Upper lobe of left lung (tissue), 4 donors: ENCODE measurements at regions not wholly inside any gene's neighbourhood (a gene's known extent, or its start where the extent isn't known, plus 50 kb on each side); places are given as distances from the start of the nearest gene placed in this dataset.

Source experiments
- POLR2A ChIP-seq, 4 donors: fragments of 450-650 bp; IDR thresholded peaks; one replicate each; pipeline ENCODE4 v1.5.1; 2016 to 2017; ENCODE audit warnings: antibody characterized with exemption in 4 of 4, mild to moderate bottlenecking in 2 of 4
- TF ChIP-seq, protein P1 (sequence below), 6 experiments: fragments of 450-650 bp in 4 of 6; fragments of 200-600 bp in 2 of 6; sonication (generic) in 2 of 6; IDR thresholded peaks; one replicate each; pipeline ENCODE4 v1.5.1; 2016 to 2019; ENCODE audit warnings: antibody characterized with exemption in 6 of 6

GRCh38 chr4:129239088-129239487 is 143.1 kb downstream of the C4orf33 start:
- TF ChIP-seq, protein P1, sequence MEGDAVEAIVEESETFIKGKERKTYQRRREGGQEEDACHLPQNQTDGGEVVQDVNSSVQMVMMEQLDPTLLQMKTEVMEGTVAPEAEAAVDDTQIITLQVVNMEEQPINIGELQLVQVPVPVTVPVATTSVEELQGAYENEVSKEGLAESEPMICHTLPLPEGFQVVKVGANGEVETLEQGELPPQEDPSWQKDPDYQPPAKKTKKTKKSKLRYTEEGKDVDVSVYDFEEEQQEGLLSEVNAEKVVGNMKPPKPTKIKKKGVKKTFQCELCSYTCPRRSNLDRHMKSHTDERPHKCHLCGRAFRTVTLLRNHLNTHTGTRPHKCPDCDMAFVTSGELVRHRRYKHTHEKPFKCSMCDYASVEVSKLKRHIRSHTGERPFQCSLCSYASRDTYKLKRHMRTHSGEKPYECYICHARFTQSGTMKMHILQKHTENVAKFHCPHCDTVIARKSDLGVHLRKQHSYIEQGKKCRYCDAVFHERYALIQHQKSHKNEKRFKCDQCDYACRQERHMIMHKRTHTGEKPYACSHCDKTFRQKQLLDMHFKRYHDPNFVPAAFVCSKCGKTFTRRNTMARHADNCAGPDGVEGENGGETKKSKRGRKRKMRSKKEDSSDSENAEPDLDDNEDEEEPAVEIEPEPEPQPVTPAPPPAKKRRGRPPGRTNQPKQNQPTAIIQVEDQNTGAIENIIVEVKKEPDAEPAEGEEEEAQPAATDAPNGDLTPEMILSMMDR (IDR thresholded peaks at IDR 0.05): no peak
- no peak for TF ChIP-seq POLR2A (IDR thresholded peaks at IDR 0.05)
